ENCODE measurements at regions not wholly inside any gene's neighbourhood (a gene's known extent, or its start where the extent isn't known, plus 50 kb on each side); places are given as distances from the start of the nearest gene placed in this dataset.
A peak's percentile ranks its signal among the peaks of the same experiment; 100 is the strongest.

- BruUV-seq (replicated peaks): no TSS peak
- intact Hi-C loops (cut with micrococcal nuclease; ENCODE audit: unreplicated experiment): no loop called here
- no peaks in the 10 kb centered on the region for H3K36me3 ChIP-seq (ENCODE audit: control insufficient read depth, insufficient read depth, low read length)
- peak overlapping the region; percentile 68; the same call in 1 of the 2 replicates for H3K27ac ChIP-seq (ENCODE audit: low read length)
- H3K9me3 ChIP-seq (ENCODE audit: control insufficient read depth, insufficient read depth, low read depth, low read length): peaks cover 4% of the 10 kb centered on the region; the same call in 1 of the 2 replicates
- ChIA-PET POLR2A (no interaction called here), CTCF (no interaction called here)
- ATAC-seq: no peak
- H3K4me1 ChIP-seq (ENCODE audit: control insufficient read depth, insufficient read depth, low read length): peaks cover 22% of the 10 kb centered on the region
- no peak overlapping the region for H3K4me3 ChIP-seq (ENCODE audit: low read depth in 2 of 2, low read length in 2 of 2)
- no peaks in the 10 kb centered on the region for H3K27me3 ChIP-seq (ENCODE audit: control insufficient read depth, insufficient read depth, low read length)
- TF ChIP-seq TCF7L2 (IDR thresholded peaks at IDR 0.05; ENCODE audit: low read depth, low read length) (no peak), POLR2AphosphoS5 (IDR thresholded peaks at IDR 0.05; ENCODE audit: low read depth, low read length) (no peak), SIN3A (IDR thresholded peaks at IDR 0.05; ENCODE audit: borderline replicate concordance, insufficient read depth, low read depth, low read length) (no peak), CTCF (IDR thresholded peaks at IDR 0.05) (no peak), REST (IDR thresholded peaks at IDR 0.05; ENCODE audit: insufficient read depth in 1 of 2, low read depth in 2 of 2, low read length in 1 of 2) (no peak)
- no peak for DNase-seq (ENCODE audit: low read depth, low spot score)
- in situ Hi-C loops (cut with HindIII; ENCODE audit: low pct_unique_long_range_greater_than_20kb, low sequenced_read_pairs): no loop called here
Observed at GRCh38 chr11:130651066-130651855, 202.8 kb downstream of the ADAMTS15 start.

- ChIA-PET CTCF (no interaction called here), POLR2A (interaction anchor here (0.6 kb wide), 1 partner anchor 16 kb away, joined by 4 read pairs; no protein-coding TSS in a partner anchor)
- no peak for ATAC-seq
- no peak for DNase-seq (ENCODE audit: low read depth, low spot score)
- Histone ChIP-seq H3K4me3 (ENCODE audit: low read depth in 2 of 2, low read length in 2 of 2) (no peak overlapping the region), H3K36me3 (ENCODE audit: control insufficient read depth, insufficient read depth, low read length) (no peaks in the 10 kb centered on the region), H3K9me3 (ENCODE audit: control insufficient read depth, insufficient read depth, low read depth, low read length) (peaks cover 14% of the 10 kb centered on the region), H3K27me3 (ENCODE audit: control insufficient read depth, insufficient read depth, low read length) (no peaks in the 10 kb centered on the region), H3K27ac (ENCODE audit: low read length) (peak overlapping the region; percentile 86), H3K4me1 (ENCODE audit: control insufficient read depth, insufficient read depth, low read length) (peaks cover 22% of the 10 kb centered on the region)
- TF ChIP-seq SIN3A (IDR thresholded peaks at IDR 0.05; ENCODE audit: borderline replicate concordance, insufficient read depth, low read depth, low read length) (no peak), TCF7L2 (IDR thresholded peaks at IDR 0.05; ENCODE audit: low read depth, low read length) (no peak), POLR2AphosphoS5 (IDR thresholded peaks at IDR 0.05; ENCODE audit: low read depth, low read length) (no peak), CTCF (IDR thresholded peaks at IDR 0.05) (no peak), REST (IDR thresholded peaks at IDR 0.05; ENCODE audit: insufficient read depth in 1 of 2, low read depth in 2 of 2, low read length in 1 of 2) (no peak)
- BruUV-seq (replicated peaks): no TSS peak
- intact Hi-C loops (cut with micrococcal nuclease; ENCODE audit: unreplicated experiment) (no loop called here), in situ Hi-C loops (cut with HindIII; ENCODE audit: low pct_unique_long_range_greater_than_20kb, low sequenced_read_pairs) (no loop called here)
Observed at GRCh38 chr11:130652671-130653335, 204.4 kb downstream of the ADAMTS15 start.

All from Panc1 (cell line).